ENCODE measurements at regions not wholly inside any gene's neighbourhood (a gene's known extent, or its start where the extent isn't known, plus 50 kb on each side); places are given as distances from the start of the nearest gene placed in this dataset.
A peak's percentile ranks its signal among the peaks of the same experiment; 100 is the strongest.

GRCh38 chr13:33970746-33971561, 153.0 kb downstream of the RFC3 start:
- Mint-ChIP-seq H3K27me3 (no peaks in the 10 kb centered on the region), H3K27ac (no peak overlapping the region), H3K36me3 (no peaks in the 10 kb centered on the region), H3K4me1 (no peaks in the 10 kb centered on the region), H3K9me3 (peaks cover 4% of the 10 kb centered on the region), H3K4me3 (no peak overlapping the region)
- ATAC-seq, result no peak

- Mint-ChIP-seq H3K4me1 (no peaks in the 10 kb centered on the region), H3K9me3 (peaks cover 4% of the 10 kb centered on the region), H3K27me3 (no peaks in the 10 kb centered on the region), H3K36me3 (no peaks in the 10 kb centered on the region), H3K27ac (no peak overlapping the region), H3K4me3 (no peak overlapping the region)
- ATAC-seq, result no peak
These were observed 153.5 kb downstream of the RFC3 start for GRCh38 chr13:33971562-33971819.

GRCh38 chr13:33973194-33973593, 155.2 kb downstream of the RFC3 start:
- Mint-ChIP-seq H3K4me1 (no peaks in the 10 kb centered on the region), H3K27me3 (no peaks in the 10 kb centered on the region), H3K27ac (no peak overlapping the region), H3K9me3 (peaks cover 4% of the 10 kb centered on the region), H3K36me3 (no peaks in the 10 kb centered on the region), H3K4me3 (no peak overlapping the region)
- no peak for ATAC-seq

GRCh38 chr13:33976965-33977364, 159.0 kb downstream of the RFC3 start:
- no peak overlapping the region for H3K4me3 Mint-ChIP-seq
- H3K27ac Mint-ChIP-seq, result no peak overlapping the region
- no peaks in the 10 kb centered on the region for H3K4me1 Mint-ChIP-seq
- no peaks in the 10 kb centered on the region for H3K27me3 Mint-ChIP-seq
- no peak for ATAC-seq
- no peaks in the 10 kb centered on the region for H3K36me3 Mint-ChIP-seq
- no peaks in the 10 kb centered on the region for H3K9me3 Mint-ChIP-seq

GRCh38 chr13:33978653-33979052, 160.7 kb downstream of the RFC3 start:
- Mint-ChIP-seq H3K9me3 (no peaks in the 10 kb centered on the region), H3K4me1 (no peaks in the 10 kb centered on the region), H3K36me3 (no peaks in the 10 kb centered on the region), H3K4me3 (no peak overlapping the region), H3K27me3 (no peaks in the 10 kb centered on the region), H3K27ac (no peak overlapping the region)
- no peak for ATAC-seq

- no peak overlapping the region for H3K27ac Mint-ChIP-seq
- peaks cover 2% of the 10 kb centered on the region for H3K9me3 Mint-ChIP-seq
- no peaks in the 10 kb centered on the region for H3K36me3 Mint-ChIP-seq
- no peak for ATAC-seq
- H3K4me3 Mint-ChIP-seq, result no peak overlapping the region
- no peaks in the 10 kb centered on the region for H3K27me3 Mint-ChIP-seq
- no peaks in the 10 kb centered on the region for H3K4me1 Mint-ChIP-seq
These were observed 175.0 kb downstream of the RFC3 start for GRCh38 chr13:33992881-33993336.

- H3K27me3 Mint-ChIP-seq, result no peaks in the 10 kb centered on the region
- H3K4me3 Mint-ChIP-seq, result no peak overlapping the region
- no peaks in the 10 kb centered on the region for H3K4me1 Mint-ChIP-seq
- peak; percentile 31 for ATAC-seq
- H3K36me3 Mint-ChIP-seq, result no peaks in the 10 kb centered on the region
- peaks cover 2% of the 10 kb centered on the region for H3K9me3 Mint-ChIP-seq
- H3K27ac Mint-ChIP-seq, result no peak overlapping the region
These were observed 176.2 kb downstream of the RFC3 start for GRCh38 chr13:33994198-33994597.

- Mint-ChIP-seq H3K27ac (no peak overlapping the region), H3K4me3 (no peak overlapping the region), H3K36me3 (no peaks in the 10 kb centered on the region), H3K4me1 (no peaks in the 10 kb centered on the region), H3K27me3 (no peaks in the 10 kb centered on the region), H3K9me3 (peaks cover 2% of the 10 kb centered on the region)
- no peak for ATAC-seq
These were observed 177.0 kb downstream of the RFC3 start for GRCh38 chr13:33994826-33995502.

GRCh38 chr13:33996636-33997035, 178.7 kb downstream of the RFC3 start:
- Mint-ChIP-seq H3K4me1 (no peaks in the 10 kb centered on the region), H3K4me3 (no peak overlapping the region), H3K36me3 (no peaks in the 10 kb centered on the region), H3K9me3 (peaks cover 2% of the 10 kb centered on the region), H3K27ac (no peak overlapping the region), H3K27me3 (no peaks in the 10 kb centered on the region)
- ATAC-seq, result no peak

GRCh38 chr13:33997574-33997973, 179.6 kb downstream of the RFC3 start:
- Mint-ChIP-seq H3K36me3 (no peaks in the 10 kb centered on the region), H3K27me3 (no peaks in the 10 kb centered on the region), H3K4me1 (no peaks in the 10 kb centered on the region), H3K27ac (no peak overlapping the region), H3K4me3 (no peak overlapping the region), H3K9me3 (peaks cover 2% of the 10 kb centered on the region)
- ATAC-seq, result no peak

- Mint-ChIP-seq H3K27ac (no peak overlapping the region), H3K36me3 (no peaks in the 10 kb centered on the region), H3K27me3 (no peaks in the 10 kb centered on the region), H3K4me1 (no peaks in the 10 kb centered on the region), H3K9me3 (no peaks in the 10 kb centered on the region), H3K4me3 (no peak overlapping the region)
- no peak for ATAC-seq
These were observed 182.1 kb downstream of the RFC3 start for GRCh38 chr13:33999811-34000605.

GRCh38 chr13:34000955-34001354, 183.0 kb downstream of the RFC3 start:
- H3K4me3 Mint-ChIP-seq, result no peak overlapping the region
- no peaks in the 10 kb centered on the region for H3K36me3 Mint-ChIP-seq
- ATAC-seq, result no peak
- no peaks in the 10 kb centered on the region for H3K27me3 Mint-ChIP-seq
- H3K9me3 Mint-ChIP-seq, result no peaks in the 10 kb centered on the region
- H3K27ac Mint-ChIP-seq, result no peak overlapping the region
- H3K4me1 Mint-ChIP-seq, result no peaks in the 10 kb centered on the region

- H3K27me3 Mint-ChIP-seq, result no peaks in the 10 kb centered on the region
- no peaks in the 10 kb centered on the region for H3K4me1 Mint-ChIP-seq
- no peaks in the 10 kb centered on the region for H3K9me3 Mint-ChIP-seq
- H3K27ac Mint-ChIP-seq, result no peak overlapping the region
- ATAC-seq, result no peak
- no peak overlapping the region for H3K4me3 Mint-ChIP-seq
- H3K36me3 Mint-ChIP-seq, result no peaks in the 10 kb centered on the region
These were observed 183.4 kb downstream of the RFC3 start for GRCh38 chr13:34001389-34001788.

- Mint-ChIP-seq H3K27me3 (no peaks in the 10 kb centered on the region), H3K4me3 (no peak overlapping the region), H3K36me3 (no peaks in the 10 kb centered on the region), H3K9me3 (no peaks in the 10 kb centered on the region), H3K27ac (no peak overlapping the region), H3K4me1 (no peaks in the 10 kb centered on the region)
- no peak for ATAC-seq
These were observed 184.2 kb downstream of the RFC3 start for GRCh38 chr13:34002141-34002540.

- Mint-ChIP-seq H3K9me3 (no peaks in the 10 kb centered on the region), H3K27me3 (no peaks in the 10 kb centered on the region), H3K27ac (no peak overlapping the region), H3K36me3 (no peaks in the 10 kb centered on the region), H3K4me3 (no peak overlapping the region), H3K4me1 (no peaks in the 10 kb centered on the region)
- no peak for ATAC-seq
These were observed 185.0 kb downstream of the RFC3 start for GRCh38 chr13:34002924-34003323.

- Mint-ChIP-seq H3K4me3 (no peak overlapping the region), H3K9me3 (no peaks in the 10 kb centered on the region), H3K4me1 (no peaks in the 10 kb centered on the region), H3K36me3 (no peaks in the 10 kb centered on the region), H3K27ac (no peak overlapping the region), H3K27me3 (no peaks in the 10 kb centered on the region)
- no peak for ATAC-seq
These were observed 185.7 kb downstream of the RFC3 start for GRCh38 chr13:34003656-34004055.
